T-helper 2 cell treated with Interferon-gamma antibody and Interleukin-4, amounts not matched to agents 5 μg/mL and 100 μg/mL, for 36 hours (primary cell): ENCODE measurements at regions not wholly inside any gene's neighbourhood (a gene's known extent, or its start where the extent isn't known, plus 50 kb on each side); places are given as distances from the start of the nearest gene placed in this dataset.

Experiments used
- DNase-seq: peaks from one replicate; pipeline ENCODE4 v3.0.0; 2021; ENCODE audit warnings: low spot score
- H3K27ac Mint-ChIP-seq: one replicate; pipeline ENCODE4 v1.8.0; 2021; ENCODE audit warnings: mild to moderate bottlenecking, mixed read lengths
- H3K27me3 Mint-ChIP-seq: one replicate; pipeline ENCODE4 v1.8.0; 2021; ENCODE audit warnings: low read depth, mixed read lengths
- H3K36me3 Mint-ChIP-seq: one replicate; pipeline ENCODE4 v1.8.0; 2021; ENCODE audit warnings: low read depth, mixed read lengths
- H3K4me1 Mint-ChIP-seq: one replicate; pipeline ENCODE4 v1.8.0; 2021; ENCODE audit warnings: low read depth, mixed read lengths
- H3K4me3 Mint-ChIP-seq: one replicate; pipeline ENCODE4 v1.8.0; 2022; ENCODE audit warnings: mild to moderate bottlenecking, moderate library complexity, mixed read lengths
- H3K9me3 Mint-ChIP-seq: one replicate; pipeline ENCODE4 v1.8.0; 2021; ENCODE audit warnings: mixed read lengths

DNA sequence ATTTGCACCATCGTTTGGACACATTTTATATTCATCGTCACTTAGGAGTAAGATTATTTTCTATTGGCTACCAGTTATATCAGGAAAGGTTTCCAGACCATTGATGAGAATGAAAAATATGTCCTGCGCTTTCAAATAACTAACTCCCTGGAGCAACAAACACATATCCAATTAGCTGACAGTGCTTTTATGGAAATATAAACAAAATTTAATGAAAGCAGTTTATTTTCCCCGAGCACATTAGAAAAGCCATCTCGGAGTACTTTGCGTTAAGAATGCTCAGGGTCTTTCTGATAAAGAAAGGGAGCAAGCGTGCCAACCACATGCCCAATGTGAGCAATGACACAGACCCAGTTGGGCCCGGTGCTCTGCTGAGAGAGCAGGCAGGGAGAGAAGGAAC is 85.1 kb upstream of the ZPBP start:
- Mint-ChIP-seq H3K4me3 (no peak overlapping the region), H3K27me3 (peaks cover 24% of the 10 kb centered on the region), H3K36me3 (no peaks in the 10 kb centered on the region), H3K27ac (no peak overlapping the region), H3K4me1 (peaks cover 2% of the 10 kb centered on the region), H3K9me3 (no peaks in the 10 kb centered on the region)
- no peak for DNase-seq

DNA sequence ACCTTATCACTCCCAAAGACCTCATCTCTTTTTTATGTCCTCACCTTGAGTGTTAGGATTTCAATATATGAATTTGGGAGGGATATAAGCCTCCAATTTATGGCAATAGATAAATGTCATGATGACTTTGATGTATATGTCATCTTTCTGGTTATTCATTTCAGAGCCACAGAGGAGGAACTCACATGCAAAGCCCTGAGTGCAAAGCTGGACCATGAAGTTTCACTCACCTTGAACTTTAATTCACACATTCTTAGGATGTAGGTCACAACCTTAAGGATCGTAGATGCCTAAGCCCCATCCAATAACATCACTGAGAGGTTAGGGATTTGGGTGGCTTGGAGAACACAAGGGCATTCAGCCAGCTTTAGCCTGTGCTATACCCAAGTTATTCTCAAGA is 81.9 kb upstream of the ZPBP start:
- no peaks in the 10 kb centered on the region for H3K9me3 Mint-ChIP-seq
- DNase-seq, result no peak
- peaks cover 4% of the 10 kb centered on the region for H3K4me1 Mint-ChIP-seq

DNA sequence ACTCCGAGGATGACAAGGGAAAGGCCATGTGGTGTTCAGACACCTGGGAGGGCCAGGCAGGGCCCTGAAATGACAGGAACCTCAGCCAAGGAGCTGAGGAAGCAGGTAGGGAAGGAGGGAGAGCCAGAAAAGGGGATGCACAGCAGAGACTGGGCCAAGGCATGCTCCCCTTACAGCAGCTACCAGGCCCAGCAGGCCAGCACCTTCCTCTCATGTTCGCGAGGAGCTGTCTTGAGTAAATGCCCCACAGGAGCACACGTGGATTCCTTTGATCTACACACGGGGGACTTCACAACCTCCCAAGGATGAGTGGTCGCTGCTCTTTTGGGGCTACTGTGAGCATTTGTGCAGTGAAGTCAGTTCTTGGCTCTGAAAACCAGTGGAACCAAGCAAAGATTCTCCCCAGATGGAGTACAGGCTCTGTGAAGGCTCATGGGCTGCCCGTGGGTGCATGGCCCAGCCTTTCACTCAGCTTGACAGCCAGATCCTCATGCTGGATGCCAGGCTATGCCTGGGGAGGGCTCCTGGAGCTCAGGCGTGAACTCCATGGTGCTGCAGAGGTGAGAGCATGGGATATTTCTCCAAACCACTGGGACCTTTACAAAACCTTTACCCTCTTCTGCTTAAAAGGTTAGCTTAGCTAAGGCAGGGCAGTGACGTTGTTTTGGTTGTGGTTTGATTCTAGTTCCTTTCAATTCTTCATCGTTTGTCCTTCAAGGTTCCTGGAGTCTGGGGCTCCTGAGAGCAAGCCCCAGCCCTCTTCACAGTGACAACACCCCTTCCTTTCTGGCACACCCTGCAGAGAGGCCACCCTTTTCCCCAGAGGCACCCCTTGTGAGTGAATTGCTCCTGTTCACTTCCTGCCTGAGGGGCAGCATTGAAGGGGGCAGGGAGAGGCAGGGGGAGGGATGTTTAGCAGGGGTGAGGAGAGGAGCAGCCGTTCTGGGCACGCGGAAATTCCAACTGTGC is 74.2 kb upstream of the ZPBP start:
- Mint-ChIP-seq H3K36me3 (no peaks in the 10 kb centered on the region), H3K27ac (peak overlapping the region; percentile 81), H3K4me1 (peaks cover 57% of the 10 kb centered on the region), H3K27me3 (peaks cover 10% of the 10 kb centered on the region), H3K4me3 (peak overlapping the region; percentile 57), H3K9me3 (no peaks in the 10 kb centered on the region)
- peak; percentile 25 for DNase-seq

More for the DNA sequence above, 81.9 kb upstream of the ZPBP start:
- Mint-ChIP-seq H3K4me3 (no peak overlapping the region), H3K36me3 (no peaks in the 10 kb centered on the region), H3K27ac (no peak overlapping the region), H3K27me3 (peaks cover 38% of the 10 kb centered on the region)

DNA sequence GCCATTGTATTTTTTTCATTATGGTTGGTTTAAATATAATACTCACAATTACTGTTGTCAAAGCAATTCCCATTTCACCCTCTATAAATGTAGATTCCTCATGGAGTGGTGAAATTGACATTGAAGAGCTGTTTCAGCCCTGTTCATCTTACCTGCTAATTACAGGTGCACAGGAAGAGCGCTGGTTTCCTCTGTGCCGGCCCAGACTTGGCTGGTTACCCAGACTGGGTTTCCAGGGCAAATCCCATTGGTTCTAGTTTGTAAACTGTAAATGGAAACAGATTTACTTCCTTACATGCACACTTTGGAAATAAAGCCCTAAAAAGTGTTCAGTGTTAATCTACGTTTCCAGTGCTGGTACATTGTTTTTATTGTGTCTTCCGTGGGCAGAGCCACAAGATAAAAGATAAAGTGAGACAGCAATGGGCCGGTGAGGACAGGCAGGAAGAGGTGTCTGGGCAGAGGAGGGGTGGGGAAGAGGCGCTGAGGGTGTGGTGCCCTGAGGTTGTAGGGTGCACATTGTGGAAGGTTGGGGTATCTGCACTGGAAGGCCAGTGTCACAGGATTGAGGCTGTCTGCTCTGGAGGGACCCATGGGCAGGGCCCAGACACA is 71.6 kb upstream of the ZPBP start:
- Mint-ChIP-seq H3K9me3 (no peaks in the 10 kb centered on the region), H3K36me3 (no peaks in the 10 kb centered on the region), H3K4me1 (peaks cover 76% of the 10 kb centered on the region), H3K27me3 (no peaks in the 10 kb centered on the region), H3K27ac (peak overlapping the region; percentile 58), H3K4me3 (peak overlapping the region; percentile 50)
- no peak for DNase-seq

DNA sequence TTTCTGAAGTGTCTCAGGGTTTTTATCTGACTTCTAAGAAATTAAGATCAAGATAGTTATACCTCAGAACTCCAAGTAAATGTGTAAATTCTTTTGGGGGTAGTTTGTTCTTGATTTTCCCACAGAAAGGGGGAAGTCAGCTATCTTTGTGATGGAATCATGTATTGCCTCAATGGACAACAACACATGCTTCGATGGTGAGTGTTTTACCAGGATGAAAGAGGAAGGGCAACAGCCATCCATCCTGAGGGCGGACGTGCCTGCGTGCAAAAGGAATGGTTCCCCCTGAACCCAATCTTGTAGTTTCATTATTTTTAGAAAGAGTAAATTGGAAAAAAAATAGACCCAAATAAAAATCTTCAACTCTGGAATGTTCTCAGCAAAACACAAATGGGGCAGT is 67.2 kb upstream of the ZPBP start:
- Mint-ChIP-seq H3K27me3 (no peaks in the 10 kb centered on the region), H3K4me1 (peaks cover 67% of the 10 kb centered on the region), H3K27ac (no peak overlapping the region)

DNA sequence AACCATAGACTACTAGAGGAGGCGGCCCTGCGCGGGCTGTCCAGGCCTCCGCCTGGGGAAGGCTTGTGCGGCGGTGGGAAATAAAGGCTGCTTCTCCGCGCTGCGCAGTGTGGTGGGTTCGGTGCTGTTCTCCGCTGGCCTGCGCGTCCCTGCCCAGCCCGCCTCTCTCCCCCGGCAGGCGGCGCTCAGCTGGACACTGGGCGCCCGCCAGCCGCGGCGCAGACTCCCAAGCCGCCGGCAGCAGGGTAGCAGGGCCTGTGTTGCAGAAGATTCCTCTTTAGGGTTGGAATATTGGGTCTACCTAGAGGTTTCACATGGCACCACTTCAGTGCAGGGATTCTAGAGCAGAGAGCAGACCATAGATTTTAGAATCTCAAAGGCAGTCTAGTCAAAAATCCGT is 66.1 kb upstream of the ZPBP start:
- Mint-ChIP-seq H3K27ac (no peak overlapping the region), H3K36me3 (peaks cover 2% of the 10 kb centered on the region), H3K4me1 (peaks cover 58% of the 10 kb centered on the region)

More for the DNA sequence above, 67.2 kb upstream of the ZPBP start:
- Mint-ChIP-seq H3K4me3 (no peak overlapping the region), H3K9me3 (no peaks in the 10 kb centered on the region), H3K36me3 (peaks cover 2% of the 10 kb centered on the region)
- DNase-seq, result no peak

DNA sequence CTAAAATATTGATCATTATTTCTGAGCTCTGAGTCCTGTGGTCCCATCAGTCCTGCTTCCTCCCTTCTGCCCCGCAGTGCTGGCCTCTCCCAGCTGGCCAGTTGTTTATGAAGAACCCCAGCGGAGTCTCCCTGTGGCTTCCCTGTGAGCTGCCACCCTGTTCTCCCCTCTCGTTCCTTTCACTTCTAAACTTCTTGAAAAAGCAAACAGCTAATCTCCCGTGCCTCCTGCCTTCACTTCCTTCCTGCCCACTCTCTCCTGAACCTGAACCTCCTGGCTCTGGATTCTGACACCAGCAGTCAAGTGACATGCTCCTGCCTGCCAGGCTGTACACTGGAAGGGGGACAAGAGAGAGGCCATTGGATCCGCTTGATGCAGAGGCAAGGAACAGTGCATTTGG is 63.7 kb upstream of the ZPBP start:
- H3K27me3 Mint-ChIP-seq, result no peaks in the 10 kb centered on the region
- peaks cover 2% of the 10 kb centered on the region for H3K36me3 Mint-ChIP-seq
- H3K4me1 Mint-ChIP-seq, result peaks cover 51% of the 10 kb centered on the region
- H3K9me3 Mint-ChIP-seq, result no peaks in the 10 kb centered on the region
- no peak for DNase-seq
- peak overlapping the region; percentile 75 for H3K4me3 Mint-ChIP-seq
- peak overlapping the region; percentile 84 for H3K27ac Mint-ChIP-seq

More for the DNA sequence above, 66.1 kb upstream of the ZPBP start:
- no peak for DNase-seq
- no peaks in the 10 kb centered on the region for H3K9me3 Mint-ChIP-seq
- no peaks in the 10 kb centered on the region for H3K27me3 Mint-ChIP-seq
- no peak overlapping the region for H3K4me3 Mint-ChIP-seq

DNA sequence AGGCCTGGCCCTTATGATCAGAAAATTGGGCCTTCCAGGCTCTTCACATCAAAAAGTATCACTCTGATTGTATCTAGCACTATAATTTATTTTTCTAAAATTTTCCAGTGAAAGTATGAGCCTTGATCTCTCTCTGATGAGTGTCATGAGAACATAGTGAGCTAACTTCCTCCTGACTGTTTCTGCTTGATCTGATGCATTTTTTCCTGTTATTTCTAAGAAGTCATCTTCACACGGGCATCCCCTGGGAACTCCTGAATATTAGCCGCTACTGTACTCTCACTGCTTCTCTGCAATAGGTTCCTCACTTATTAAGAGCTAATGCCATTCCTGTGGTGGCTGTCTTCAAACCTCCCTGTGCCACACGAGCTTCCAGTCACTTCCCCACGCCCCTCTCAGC is 63.1 kb upstream of the ZPBP start:
- H3K4me3 Mint-ChIP-seq, result peak overlapping the region; percentile 75
- no peaks in the 10 kb centered on the region for H3K27me3 Mint-ChIP-seq
- no peaks in the 10 kb centered on the region for H3K9me3 Mint-ChIP-seq
- H3K4me1 Mint-ChIP-seq, result peaks cover 52% of the 10 kb centered on the region
- H3K36me3 Mint-ChIP-seq, result peaks cover 2% of the 10 kb centered on the region
- no peak for DNase-seq
- H3K27ac Mint-ChIP-seq, result peak overlapping the region; percentile 84

DNA sequence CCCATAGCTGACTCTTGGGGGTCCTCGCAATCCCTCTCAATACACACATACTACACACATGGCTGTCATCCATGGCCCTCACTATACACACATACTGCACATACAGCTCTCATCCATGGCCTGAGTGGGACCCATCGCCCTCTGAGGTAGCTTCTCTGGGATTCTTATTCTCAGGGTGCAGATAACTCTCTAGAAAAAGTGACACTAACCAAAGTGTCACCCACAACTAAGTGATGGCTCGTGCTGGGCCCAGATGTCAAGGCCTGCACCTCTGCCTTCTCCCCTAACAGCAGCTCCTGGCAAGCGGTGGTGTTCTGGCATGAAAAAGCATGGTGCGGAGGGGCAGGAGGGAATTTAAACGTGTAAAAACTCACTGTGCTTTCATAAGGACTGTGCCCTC is 62.7 kb upstream of the ZPBP start:
- Mint-ChIP-seq H3K27me3 (no peaks in the 10 kb centered on the region), H3K9me3 (no peaks in the 10 kb centered on the region), H3K36me3 (peaks cover 2% of the 10 kb centered on the region), H3K4me1 (peaks cover 49% of the 10 kb centered on the region), H3K27ac (no peak overlapping the region), H3K4me3 (no peak overlapping the region)
- DNase-seq, result no peak

DNA sequence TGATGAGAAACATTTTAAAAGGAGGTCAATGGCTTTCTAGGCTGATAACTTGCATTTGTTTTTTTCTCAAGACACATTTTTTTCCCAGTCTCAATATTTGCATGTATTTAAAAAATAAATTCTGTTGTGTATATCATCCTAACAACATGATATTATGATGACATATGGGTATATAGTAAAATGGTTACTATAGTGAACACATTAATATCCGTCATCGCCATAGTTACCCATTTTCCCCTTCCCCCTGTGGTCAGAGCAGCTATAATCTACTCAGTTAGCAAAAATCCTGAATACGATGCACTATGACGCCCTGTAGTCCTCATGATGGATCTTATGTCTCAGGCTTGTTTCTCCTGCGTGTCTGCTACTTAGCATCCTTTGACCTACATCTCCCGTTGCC is 60.9 kb upstream of the ZPBP start:
- Mint-ChIP-seq H3K27me3 (no peaks in the 10 kb centered on the region), H3K4me1 (peaks cover 53% of the 10 kb centered on the region), H3K4me3 (no peak overlapping the region), H3K27ac (no peak overlapping the region), H3K9me3 (no peaks in the 10 kb centered on the region), H3K36me3 (peaks cover 2% of the 10 kb centered on the region)
- DNase-seq, result no peak

DNA sequence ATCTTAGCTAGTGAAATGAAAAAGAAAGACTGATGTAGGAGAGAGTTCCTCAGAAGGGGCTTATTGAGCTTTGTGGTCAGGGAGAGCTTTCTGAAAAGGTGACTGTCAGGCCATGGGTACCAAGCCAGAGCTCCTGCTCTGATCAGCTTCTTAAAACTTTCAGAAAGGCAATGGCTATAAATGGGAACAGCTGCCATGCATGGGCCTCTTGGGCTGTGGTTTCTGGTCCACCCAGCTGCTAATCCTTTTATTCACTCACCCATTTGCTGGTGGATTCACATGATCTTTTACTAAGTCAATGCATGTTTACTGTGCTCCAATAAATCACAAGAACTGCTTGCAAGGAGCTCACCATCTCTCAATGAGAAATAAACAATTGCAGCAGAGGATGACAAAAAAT is 60.1 kb upstream of the ZPBP start:
- DNase-seq, result no peak
- Mint-ChIP-seq H3K27ac (no peak overlapping the region), H3K9me3 (no peaks in the 10 kb centered on the region), H3K4me3 (no peak overlapping the region), H3K36me3 (peaks cover 2% of the 10 kb centered on the region), H3K4me1 (peaks cover 57% of the 10 kb centered on the region), H3K27me3 (no peaks in the 10 kb centered on the region)

DNA sequence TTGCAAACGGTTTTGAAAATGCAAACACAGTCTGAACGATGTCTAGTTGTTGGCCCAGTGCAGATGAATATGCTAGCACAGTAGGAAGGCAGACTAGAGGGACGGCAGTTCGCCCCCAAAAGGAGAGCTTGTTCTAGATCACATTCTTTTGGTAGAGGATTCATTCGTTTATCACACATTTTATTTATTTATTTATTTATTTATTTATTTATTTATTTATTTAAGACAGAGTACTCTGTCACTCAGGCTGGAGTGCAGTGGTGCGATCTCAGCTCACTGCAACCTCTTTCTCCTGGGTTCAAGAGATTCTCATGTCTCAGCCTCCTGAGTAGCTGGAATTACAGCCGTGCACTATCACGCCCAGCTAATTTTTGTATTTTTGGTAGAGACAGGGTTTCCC is 59.4 kb upstream of the ZPBP start:
- Mint-ChIP-seq H3K27me3 (no peaks in the 10 kb centered on the region), H3K27ac (no peak overlapping the region), H3K36me3 (peaks cover 2% of the 10 kb centered on the region)

DNA sequence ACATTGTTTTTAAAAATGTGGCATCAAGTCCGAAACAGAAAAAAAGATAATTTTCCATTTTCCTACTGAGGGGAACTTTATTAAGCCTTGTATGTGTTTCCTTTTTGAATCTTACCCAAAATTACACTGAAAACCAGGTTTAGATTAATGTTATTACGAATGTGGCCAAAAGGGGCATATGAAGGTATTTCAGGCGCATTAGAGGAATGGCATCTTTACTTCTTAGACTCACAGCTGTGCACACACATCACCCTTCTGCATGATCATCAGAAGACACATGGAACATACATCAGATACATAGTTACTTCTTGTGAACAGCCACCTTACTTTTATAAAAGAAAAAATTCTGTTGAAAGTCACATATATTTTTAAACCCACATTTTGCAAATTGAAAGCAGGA is 58.6 kb upstream of the ZPBP start:
- Mint-ChIP-seq H3K27ac (no peak overlapping the region), H3K4me3 (no peak overlapping the region), H3K4me1 (peaks cover 64% of the 10 kb centered on the region), H3K36me3 (peaks cover 2% of the 10 kb centered on the region), H3K9me3 (no peaks in the 10 kb centered on the region), H3K27me3 (no peaks in the 10 kb centered on the region)
- DNase-seq, result no peak

More for the DNA sequence above, 59.4 kb upstream of the ZPBP start:
- H3K9me3 Mint-ChIP-seq, result no peaks in the 10 kb centered on the region
- H3K4me3 Mint-ChIP-seq, result no peak overlapping the region
- peaks cover 63% of the 10 kb centered on the region for H3K4me1 Mint-ChIP-seq
- no peak for DNase-seq

DNA sequence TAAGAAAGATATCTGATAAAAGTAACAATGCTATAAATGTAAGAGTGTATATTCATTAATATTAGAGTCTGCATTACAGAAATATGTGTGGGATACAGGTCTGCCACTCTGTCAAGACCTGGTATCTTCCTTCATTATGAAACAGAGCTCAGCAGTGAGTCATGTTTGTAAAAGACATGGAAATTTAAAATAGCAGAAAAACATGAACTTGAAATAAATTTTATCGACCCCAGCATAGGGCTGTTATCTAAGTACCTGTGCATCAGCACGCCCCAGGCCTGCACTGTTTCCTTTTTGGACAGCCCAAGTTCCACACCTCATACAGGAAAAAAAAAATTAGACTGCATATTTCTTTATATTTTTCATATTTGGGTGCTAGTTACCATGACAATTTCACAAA is 58.0 kb upstream of the ZPBP start:
- no peak overlapping the region for H3K4me3 Mint-ChIP-seq
- peaks cover 64% of the 10 kb centered on the region for H3K4me1 Mint-ChIP-seq
- DNase-seq, result no peak
- peaks cover 2% of the 10 kb centered on the region for H3K36me3 Mint-ChIP-seq
- no peaks in the 10 kb centered on the region for H3K27me3 Mint-ChIP-seq
- no peak overlapping the region for H3K27ac Mint-ChIP-seq
- H3K9me3 Mint-ChIP-seq, result no peaks in the 10 kb centered on the region
